ENCODE measurements at regions not wholly inside any gene's neighbourhood (a gene's known extent, or its start where the extent isn't known, plus 50 kb on each side); places are given as distances from the start of the nearest gene placed in this dataset.

GRCh38 chr5:23064710-23065109, 211.6 kb upstream of the CDH12 start:
- Histone ChIP-seq H3K27me3 (replicated peaks; ENCODE audit: insufficient read depth, low read depth, low read length, poor library complexity) (no peaks in the 10 kb centered on the region), H3K9me3 (ENCODE audit: low read depth, low read length, poor library complexity, severe bottlenecking) (no peaks in the 10 kb centered on the region), H3K36me3 (ENCODE audit: insufficient read depth, low read length, poor library complexity, severe bottlenecking) (no peaks in the 10 kb centered on the region), H3K4me1 (ENCODE audit: insufficient read depth, low read length, poor library complexity, severe bottlenecking) (no peaks in the 10 kb centered on the region), H3K27ac (ENCODE audit: low read depth, low read length, poor library complexity, severe bottlenecking) (no peak overlapping the region), H3K4me3 (ENCODE audit: low read depth, low read length, poor library complexity, severe bottlenecking) (no peak overlapping the region)
- no peak for DNase-seq (ENCODE audit: low spot score)
- ChIA-PET CTCF (no interaction called here), POLR2A (ENCODE audit: low non-redundant PET) (no interaction called here)
- TF ChIP-seq CTCF (conservative IDR thresholded peaks at IDR 0.05; ENCODE audit: low read depth, low read length) (no peak), EZH2 (IDR thresholded peaks at IDR 0.05; ENCODE audit: borderline replicate concordance, low read depth, low read length, poor library complexity, severe bottlenecking) (no peak)
- intact Hi-C loops (cut with micrococcal nuclease; ENCODE audit: unreplicated experiment), result no loop called here
- no TSS peak for BruUV-seq (replicated peaks)

GRCh38 chr5:23053846-23054245, 200.7 kb upstream of the CDH12 start:
- no peaks in the 10 kb centered on the region for H3K9me3 ChIP-seq (ENCODE audit: low read depth, low read length, poor library complexity, severe bottlenecking)
- intact Hi-C loops (cut with micrococcal nuclease; ENCODE audit: unreplicated experiment), result no loop called here

GRCh38 chr5:23042226-23042625, 189.1 kb upstream of the CDH12 start:
- ChIA-PET CTCF (no interaction called here), POLR2A (ENCODE audit: low non-redundant PET) (no interaction called here)
- BruUV-seq (replicated peaks), result no TSS peak
- H3K4me3 ChIP-seq (ENCODE audit: low read depth, low read length, poor library complexity, severe bottlenecking), result no peak overlapping the region
- TF ChIP-seq CTCF (conservative IDR thresholded peaks at IDR 0.05; ENCODE audit: low read depth, low read length) (no peak), EZH2 (IDR thresholded peaks at IDR 0.05; ENCODE audit: borderline replicate concordance, low read depth, low read length, poor library complexity, severe bottlenecking) (no peak)
- no peak for DNase-seq (ENCODE audit: low spot score)
- H3K36me3 ChIP-seq (ENCODE audit: insufficient read depth, low read length, poor library complexity, severe bottlenecking), result no peaks in the 10 kb centered on the region
- H3K27ac ChIP-seq (ENCODE audit: low read depth, low read length, poor library complexity, severe bottlenecking), result no peak overlapping the region
- intact Hi-C loops (cut with micrococcal nuclease; ENCODE audit: unreplicated experiment), result no loop called here
- no peaks in the 10 kb centered on the region for H3K9me3 ChIP-seq (ENCODE audit: low read depth, low read length, poor library complexity, severe bottlenecking)
- H3K27me3 ChIP-seq (replicated peaks; ENCODE audit: insufficient read depth, low read depth, low read length, poor library complexity), result peaks cover 41% of the 10 kb centered on the region
- H3K4me1 ChIP-seq (ENCODE audit: insufficient read depth, low read length, poor library complexity, severe bottlenecking), result no peaks in the 10 kb centered on the region

More at GRCh38 chr5:23053846-23054245, 200.7 kb upstream of the CDH12 start:
- TF ChIP-seq CTCF (conservative IDR thresholded peaks at IDR 0.05; ENCODE audit: low read depth, low read length) (no peak), EZH2 (IDR thresholded peaks at IDR 0.05; ENCODE audit: borderline replicate concordance, low read depth, low read length, poor library complexity, severe bottlenecking) (no peak)
- Histone ChIP-seq H3K4me3 (ENCODE audit: low read depth, low read length, poor library complexity, severe bottlenecking) (no peak overlapping the region), H3K27ac (ENCODE audit: low read depth, low read length, poor library complexity, severe bottlenecking) (no peak overlapping the region), H3K36me3 (ENCODE audit: insufficient read depth, low read length, poor library complexity, severe bottlenecking) (no peaks in the 10 kb centered on the region), H3K4me1 (ENCODE audit: insufficient read depth, low read length, poor library complexity, severe bottlenecking) (no peaks in the 10 kb centered on the region), H3K27me3 (replicated peaks; ENCODE audit: insufficient read depth, low read depth, low read length, poor library complexity) (no peaks in the 10 kb centered on the region)
- DNase-seq (ENCODE audit: low spot score), result no peak
- no TSS peak for BruUV-seq (replicated peaks)
- POLR2A ChIA-PET (ENCODE audit: low non-redundant PET), result no interaction called here
- CTCF ChIA-PET, result no interaction called here
